Endothelial cell of umbilical vein (primary cell): ENCODE measurements at regions not wholly inside any gene's neighbourhood (a gene's known extent, or its start where the extent isn't known, plus 50 kb on each side); places are given as distances from the start of the nearest gene placed in this dataset.

Source experiments
- BruUV-seq: library from RNA; stranded (reverse); fragments of 400-500 nt; replicated peaks from 2 replicates; lab custom pipeline; 2021; lab: Mats Ljungman, UMichigan
- CTCF ChIA-PET: fragments of 300-600, 350-600 bp; sonication (Branson Sonifier 250); formaldehyde crosslinking; loops from one replicate; lab custom pipeline; 2021; ENCODE audit warnings: antibody characterized with exemption, inconsistent platforms; lab: Charles Lee
- POLR2A ChIA-PET: fragments of 300-600, 350-600 bp; sonication (Branson Sonifier 250); formaldehyde crosslinking; loops from one replicate; lab custom pipeline; 2021; ENCODE audit warnings: antibody characterized with exemption, inconsistent platforms; lab: Charles Lee
- DNase-seq: peaks from one replicate; pipeline ENCODE4 v3.0.0-alpha.2; 2011; ENCODE audit warnings: low read depth, low spot score
- FAIRE-seq: peaks from 2 replicates; lab custom pipeline; 2011; peaks lifted over from hg19 to GRCh38; lab: Jason Lieb, UNC
- H2AFZ ChIP-seq: 2 replicates; pipeline ENCODE4 v1.6.0; 2012; ENCODE audit warnings: low read depth, low read length, control low read depth, inconsistent platforms
- H3K27ac ChIP-seq: 2 replicates; pipeline ENCODE4 v1.5.1; 2011; ENCODE audit warnings: low read depth, mild to moderate bottlenecking, control low read depth, low read length, moderate library complexity; ENCODE audit not compliant: insufficient read depth
- H3K27me3 ChIP-seq, 2 experiments: 2 replicates each; pipeline versions ENCODE4 v1.6.0 to v1.6.1; 2011; ENCODE audit warnings: low read length in 2 of 2, mixed read lengths in 1 of 2; ENCODE audit not compliant: control insufficient read depth in 2 of 2, insufficient read depth in 2 of 2
- H3K36me3 ChIP-seq, 2 experiments: 2 replicates in 1 of 2; 3 replicates in 1 of 2; pipeline ENCODE4 v1.5.1; 2011; ENCODE audit warnings: low read length in 2 of 2, mild to moderate bottlenecking in 1 of 2, moderate library complexity in 1 of 2; ENCODE audit not compliant: control insufficient read depth in 2 of 2, insufficient read depth in 2 of 2; ENCODE audit errors: extremely low read depth in 1 of 2
- H3K4me1 ChIP-seq: 3 replicates; pipeline ENCODE4 v1.5.1; 2011; ENCODE audit warnings: mild to moderate bottlenecking, low read length; ENCODE audit not compliant: control insufficient read depth, insufficient read depth; ENCODE audit errors: extremely low read depth
- H3K4me2 ChIP-seq: 2 replicates; pipeline ENCODE4 v1.6.1; 2011; ENCODE audit warnings: low read length, control low read depth, mixed read lengths; ENCODE audit not compliant: insufficient read depth
- H3K4me3 ChIP-seq, 3 experiments: fragments of 200-600 bp in 1 of 3; sonication (generic), shearing (Covaris generic) in 1 of 3; replicated peaks in 1 of 3; 2 replicates each; pipeline ENCODE4 v1.5.1; 2011 to 2016; ENCODE audit warnings: control low read depth in 3 of 3, low read length in 3 of 3, mild to moderate bottlenecking in 2 of 3, inconsistent platforms in 1 of 3, low read depth in 1 of 3, moderate library complexity in 1 of 3; ENCODE audit not compliant: insufficient read depth in 1 of 3
- H3K79me2 ChIP-seq: 2 replicates; pipeline ENCODE4 v1.6.0; 2012; ENCODE audit warnings: low read length, inconsistent platforms; ENCODE audit not compliant: control insufficient read depth, insufficient read depth
- H3K9ac ChIP-seq: replicated peaks from 2 replicates; pipeline ENCODE3; 2011; ENCODE audit warnings: low read length, control low read depth; ENCODE audit not compliant: insufficient read depth; ENCODE audit errors: extremely low read depth
- H3K9me1 ChIP-seq: replicated peaks from 3 replicates; pipeline ENCODE4 v1.6.0; 2011; ENCODE audit warnings: mild to moderate bottlenecking, low read length; ENCODE audit not compliant: control insufficient read depth, insufficient read depth; ENCODE audit errors: extremely low read depth
- H3K9me3 ChIP-seq: replicated peaks from 2 replicates; pipeline ENCODE4 v1.5.1; 2012; ENCODE audit warnings: low read length, inconsistent platforms; ENCODE audit not compliant: control insufficient read depth, insufficient read depth
- H4K20me1 ChIP-seq: replicated peaks from 2 replicates; pipeline ENCODE3; 2011; ENCODE audit warnings: mild to moderate bottlenecking, low read length; ENCODE audit not compliant: control insufficient read depth, insufficient read depth; ENCODE audit errors: extremely low read depth
- CTCF ChIP-seq, 2 donors: IDR thresholded peaks; 1 replicate in 1 of 2; 2 replicates in 1 of 2; pipeline ENCODE4 v1.5.1; 2011; ENCODE audit warnings: low read length in 2 of 2, mild to moderate bottlenecking in 2 of 2, moderate library complexity in 2 of 2, control low read depth in 1 of 2, inconsistent platforms in 1 of 2, low read depth in 1 of 2; ENCODE audit not compliant: insufficient read depth in 1 of 2; ENCODE audit errors: extremely low read depth in 1 of 2
- EZH2 ChIP-seq: IDR thresholded peaks from 2 replicates; pipeline ENCODE4 v1.6.1; 2012; ENCODE audit warnings: borderline replicate concordance, low read depth, mild to moderate bottlenecking, moderate library complexity, low read length, inconsistent platforms; ENCODE audit not compliant: severe bottlenecking
- FOS ChIP-seq: IDR thresholded peaks from 2 replicates; pipeline ENCODE4 v1.6.1; 2011; ENCODE audit warnings: mild to moderate bottlenecking, low read length, moderate library complexity, borderline replicate concordance; ENCODE audit not compliant: insufficient read depth
- GATA2 ChIP-seq: IDR thresholded peaks from 2 replicates; pipeline ENCODE4 v1.7.0; 2011; ENCODE audit warnings: low read depth, mild to moderate bottlenecking, moderate library complexity, mixed read lengths, low read length; ENCODE audit not compliant: insufficient read length, insufficient read depth
- JUN ChIP-seq: IDR thresholded peaks from 2 replicates; pipeline ENCODE4 v1.6.1; 2011; ENCODE audit warnings: borderline replicate concordance, low read depth; ENCODE audit not compliant: insufficient read length, insufficient read depth
- MAX ChIP-seq: IDR thresholded peaks from 2 replicates; pipeline ENCODE4 v1.6.1; 2011; ENCODE audit not compliant: insufficient read depth, insufficient read length
- MYC ChIP-seq: IDR thresholded peaks from one replicate; pipeline ENCODE4 v1.6.1; 2011; ENCODE audit warnings: mild to moderate bottlenecking, low read depth, low read length
- POLR2A ChIP-seq: IDR thresholded peaks from 2 replicates; pipeline ENCODE4 v1.6.1; 2012; ENCODE audit warnings: low read depth, mild to moderate bottlenecking, control low read depth, low read length
- POLR2AphosphoS5 ChIP-seq: IDR thresholded peaks from 2 replicates; pipeline ENCODE4 v1.6.1; 2012; ENCODE audit warnings: low read depth, mild to moderate bottlenecking, control low read depth, low read length, moderate library complexity; ENCODE audit not compliant: insufficient read depth
- dilution Hi-C: fragments of 300-500 bp; cut with MboI; formaldehyde crosslinking; loops from one replicate; pipeline ENCODE4 v1.15.0; 2019; ENCODE audit warnings: low sequenced_read_pairs; ENCODE audit not compliant: extremely low pct_ligation_motif_present
- intact Hi-C: fragments of 100-400 bp; cut with micrococcal nuclease; formaldehyde crosslinking; loops from one replicate; pipeline ENCODE4 v1.10.0; 2022

- H3K4me1 ChIP-seq: peaks cover 3% of the 10 kb centered on the region
- intact Hi-C loops: loop anchor here (10.0 kb wide), 1 partner anchor 197 kb away; no protein-coding TSS in a partner anchor
- H3K9ac ChIP-seq: no peak overlapping the region
- H3K4me2 ChIP-seq: no peak overlapping the region
- H3K36me3 ChIP-seq: no peaks in the 10 kb centered on the region
- H3K27ac ChIP-seq: no peak overlapping the region
- no peaks in the 10 kb centered on the region for H3K9me1 ChIP-seq
- POLR2A ChIA-PET: no interaction called here
- H2AFZ ChIP-seq: no peak overlapping the region
- no peak overlapping the region for H3K4me3 ChIP-seq
- no peak for DNase-seq
- peaks cover 7 to 9% of the 10 kb centered on the region in 2 experiments for H3K27me3 ChIP-seq
- no peaks in the 10 kb centered on the region for H4K20me1 ChIP-seq
- H3K9me3 ChIP-seq: no peaks in the 10 kb centered on the region
- dilution Hi-C loops: loop anchor here (25.0 kb wide), 1 partner anchor 425 kb away; no protein-coding TSS in a partner anchor
- BruUV-seq: no TSS peak
- no peak for FAIRE-seq
- CTCF ChIA-PET: interaction anchor here (1.3 to 3.2 kb wide), 5 partner anchors 8 to 432 kb away, joined by 5 to 27 read pairs (median 8); no protein-coding TSS in a partner anchor
- H3K79me2 ChIP-seq: no peaks in the 10 kb centered on the region
- TF ChIP-seq MAX (no peak), FOS (no peak), POLR2AphosphoS5 (no peak), MYC (no peak), JUN (no peak), GATA2 (no peak), CTCF (IDR thresholded peaks at IDR 0.05; ENCODE audit: extremely low read depth in 1 of 2, insufficient read depth in 1 of 2, low read depth in 1 of 2, low read length in 2 of 2) (no peak), EZH2 (no peak), POLR2A (no peak)
These were observed 225.6 kb downstream of the ADAMTS9 start for GRCh38 chr3:64462203-64462602.
